ENCODE measurements at regions not wholly inside any gene's neighbourhood (a gene's known extent, or its start where the extent isn't known, plus 50 kb on each side); places are given as distances from the start of the nearest gene placed in this dataset.

DNA sequence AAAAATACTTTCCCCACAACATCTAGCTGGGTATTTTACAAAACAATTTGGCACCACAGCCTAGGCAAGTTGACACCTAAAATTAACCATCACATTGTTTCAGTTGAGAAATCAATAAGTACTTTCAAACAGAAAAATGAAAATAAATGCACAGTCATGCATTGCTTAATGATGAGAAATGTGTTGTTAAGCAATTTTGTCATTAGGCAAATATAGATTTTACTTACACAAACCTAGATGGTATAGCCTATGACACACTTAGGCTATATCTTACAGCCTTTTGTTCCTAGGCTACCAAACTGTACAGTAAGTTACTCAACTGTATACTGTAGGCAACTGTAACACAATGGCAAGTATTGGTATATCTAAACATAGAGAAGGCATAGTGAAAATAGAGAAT is 608.6 kb upstream of the BCHE start:
- Mint-ChIP-seq H3K4me1 (no peaks in the 10 kb centered on the region), H3K4me3 (no peak overlapping the region), H3K27me3 (no peaks in the 10 kb centered on the region), H3K27ac (no peak overlapping the region), H3K9me3 (ENCODE audit: insufficient read depth) (no peaks in the 10 kb centered on the region)
- H3K4me3 ChIP-seq (ENCODE audit: control extremely low read depth in 1 of 5, extremely low read depth in 1 of 5, insufficient read depth in 1 of 5, low read depth in 2 of 5, low read length in 4 of 5), result no peak overlapping the region
- TF ChIP-seq EZH2 (IDR thresholded peaks at IDR 0.05; ENCODE audit: borderline replicate concordance, insufficient read depth, low read depth, low read length, poor library complexity, severe bottlenecking) (no peak), CTCF (IDR thresholded peaks at IDR 0.05) (no peak)
- H3K9me3 ChIP-seq (ENCODE audit: control extremely low read depth in 1 of 3, control insufficient read depth in 2 of 3, insufficient read depth in 1 of 3, low read length in 2 of 3), result peaks cover 0 to 8% (median 2%) of the 10 kb centered on the region in 3 donors
- no peak overlapping the region for H3K27ac ChIP-seq (ENCODE audit: low read length in 2 of 2)
- POLR2A ChIA-PET, result no interaction called here
- H3K9ac ChIP-seq (ENCODE audit: low read length), result no peak overlapping the region
- intact Hi-C loops (cut with micrococcal nuclease), result no loop called here
- no peaks in the 10 kb centered on the region for H4K20me1 ChIP-seq (ENCODE audit: control insufficient read depth, insufficient read depth, low read length, poor library complexity, severe bottlenecking)
- no peaks in the 10 kb centered on the region for H3K36me3 ChIP-seq (replicated peaks in 1 of 2; ENCODE audit: control extremely low read depth in 1 of 2, control insufficient read depth in 1 of 2, extremely low read depth in 1 of 2, insufficient read depth in 2 of 2, low read length in 1 of 2)
- no peak overlapping the region for H3K4me2 ChIP-seq (replicated peaks; ENCODE audit: low read depth, low read length, poor library complexity, severe bottlenecking)
- CTCF ChIA-PET, result no interaction called here
- no peaks in the 10 kb centered on the region for H3K27me3 ChIP-seq (replicated peaks in 1 of 4; ENCODE audit: control extremely low read depth in 1 of 4, control insufficient read depth in 3 of 4, insufficient read depth in 4 of 4, low read length in 3 of 4)
- no peak for ATAC-seq (ENCODE audit: low read depth)
- DNase-seq, result no peak
- H2AFZ ChIP-seq (ENCODE audit: insufficient read depth, low read depth, low read length, poor library complexity, severe bottlenecking), result no peak overlapping the region
- H3K79me2 ChIP-seq (ENCODE audit: control insufficient read depth, insufficient read depth, low read length), result no peaks in the 10 kb centered on the region
- H3K4me1 ChIP-seq (ENCODE audit: control insufficient read depth in 2 of 2, insufficient read depth in 2 of 2, low read length in 2 of 2), result no peaks in the 10 kb centered on the region

DNA sequence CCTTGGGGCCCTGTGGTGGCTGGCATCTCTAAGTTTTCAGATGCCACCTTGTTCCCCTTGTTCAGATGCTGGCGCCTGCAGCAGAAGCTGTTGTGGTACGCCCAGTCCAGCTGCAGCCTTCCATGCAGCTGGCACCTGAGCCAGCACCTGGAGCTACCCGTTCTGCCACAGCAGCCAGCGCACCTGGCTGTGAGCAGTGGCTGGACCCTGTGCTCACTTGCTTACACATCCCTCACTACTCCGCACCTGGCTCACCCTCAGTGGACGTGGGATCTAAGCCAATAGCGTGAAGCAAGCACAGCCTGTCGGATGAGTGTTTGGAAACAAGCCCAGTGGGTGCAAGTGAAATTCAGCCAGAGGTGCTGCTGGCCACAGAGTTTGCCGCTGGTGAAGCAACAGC is 607.5 kb upstream of the BCHE start:
- intact Hi-C loops (cut with micrococcal nuclease), result no loop called here
- Histone ChIP-seq H3K27ac (ENCODE audit: low read length in 2 of 2) (no peak overlapping the region), H3K9ac (ENCODE audit: low read length) (no peak overlapping the region), H3K27me3 (replicated peaks in 1 of 4; ENCODE audit: control extremely low read depth in 1 of 4, control insufficient read depth in 3 of 4, insufficient read depth in 4 of 4, low read length in 3 of 4) (no peaks in the 10 kb centered on the region), H3K79me2 (ENCODE audit: control insufficient read depth, insufficient read depth, low read length) (no peaks in the 10 kb centered on the region), H3K4me2 (replicated peaks; ENCODE audit: low read depth, low read length, poor library complexity, severe bottlenecking) (no peak overlapping the region), H3K9me3 (ENCODE audit: control extremely low read depth in 1 of 3, control insufficient read depth in 2 of 3, insufficient read depth in 1 of 3, low read length in 2 of 3) (peaks cover 0 to 8% (median 2%) of the 10 kb centered on the region in 3 donors), H3K4me1 (ENCODE audit: control insufficient read depth in 2 of 2, insufficient read depth in 2 of 2, low read length in 2 of 2) (no peaks in the 10 kb centered on the region), H3K4me3 (ENCODE audit: control extremely low read depth in 1 of 5, extremely low read depth in 1 of 5, insufficient read depth in 1 of 5, low read depth in 2 of 5, low read length in 4 of 5) (no peak overlapping the region), H4K20me1 (ENCODE audit: control insufficient read depth, insufficient read depth, low read length, poor library complexity, severe bottlenecking) (no peaks in the 10 kb centered on the region), H2AFZ (ENCODE audit: insufficient read depth, low read depth, low read length, poor library complexity, severe bottlenecking) (no peak overlapping the region), H3K36me3 (replicated peaks in 1 of 2; ENCODE audit: control extremely low read depth in 1 of 2, control insufficient read depth in 1 of 2, extremely low read depth in 1 of 2, insufficient read depth in 2 of 2, low read length in 1 of 2) (no peaks in the 10 kb centered on the region)
- Mint-ChIP-seq H3K4me1 (no peaks in the 10 kb centered on the region), H3K27ac (no peak overlapping the region), H3K9me3 (ENCODE audit: insufficient read depth) (no peaks in the 10 kb centered on the region), H3K4me3 (no peak overlapping the region), H3K27me3 (no peaks in the 10 kb centered on the region)
- no peak for DNase-seq
- POLR2A ChIA-PET, result no interaction called here
- TF ChIP-seq CTCF (IDR thresholded peaks at IDR 0.05), result no peak
- TF ChIP-seq EZH2 (IDR thresholded peaks at IDR 0.05; ENCODE audit: borderline replicate concordance, insufficient read depth, low read depth, low read length, poor library complexity, severe bottlenecking), result no peak
- CTCF ChIA-PET, result no interaction called here
- WGBS (ENCODE audit: insufficient coverage), result 100% methylated on average over 7 of the region's 9 CpGs
- ATAC-seq (ENCODE audit: low read depth), result no peak
